Muscle layer of colon (tissue), 2 donors: ENCODE measurements at regions not wholly inside any gene's neighbourhood (a gene's known extent, or its start where the extent isn't known, plus 50 kb on each side); places are given as distances from the start of the nearest gene placed in this dataset.

Experiments
- H3K27ac ChIP-seq: one replicate; pipeline ENCODE4 v1.7.0; 2013; ENCODE audit warnings: low read depth, mild to moderate bottlenecking, low read length, moderate library complexity
- H3K27me3 ChIP-seq, 2 donors: one replicate each; pipeline ENCODE4 v1.7.0; 2013; ENCODE audit warnings: low read length in 2 of 2, mild to moderate bottlenecking in 2 of 2; ENCODE audit not compliant: insufficient read depth in 2 of 2, control insufficient read depth in 1 of 2
- H3K36me3 ChIP-seq: one replicate; pipeline ENCODE4 v1.7.0; 2013; ENCODE audit warnings: mild to moderate bottlenecking, low read length; ENCODE audit not compliant: insufficient read depth
- H3K4me1 ChIP-seq: one replicate; pipeline ENCODE4 v1.7.0; 2013; ENCODE audit warnings: mild to moderate bottlenecking, low read length; ENCODE audit not compliant: insufficient read depth
- H3K4me3 ChIP-seq, 2 donors: one replicate each; pipeline ENCODE4 v1.7.0; 2013; ENCODE audit warnings: low read length in 2 of 2, low read depth in 1 of 2, mild to moderate bottlenecking in 1 of 2, moderate library complexity in 1 of 2
- H3K9ac ChIP-seq: one replicate; pipeline ENCODE4 v1.7.0; 2013; ENCODE audit warnings: low read length
- H3K9me3 ChIP-seq: one replicate; pipeline ENCODE4 v1.7.0; 2013; ENCODE audit warnings: mild to moderate bottlenecking, low read length
- donor health status: abdominal sarcoma.
- donor health status: Adenocarcinoma of cecum.

DNA sequence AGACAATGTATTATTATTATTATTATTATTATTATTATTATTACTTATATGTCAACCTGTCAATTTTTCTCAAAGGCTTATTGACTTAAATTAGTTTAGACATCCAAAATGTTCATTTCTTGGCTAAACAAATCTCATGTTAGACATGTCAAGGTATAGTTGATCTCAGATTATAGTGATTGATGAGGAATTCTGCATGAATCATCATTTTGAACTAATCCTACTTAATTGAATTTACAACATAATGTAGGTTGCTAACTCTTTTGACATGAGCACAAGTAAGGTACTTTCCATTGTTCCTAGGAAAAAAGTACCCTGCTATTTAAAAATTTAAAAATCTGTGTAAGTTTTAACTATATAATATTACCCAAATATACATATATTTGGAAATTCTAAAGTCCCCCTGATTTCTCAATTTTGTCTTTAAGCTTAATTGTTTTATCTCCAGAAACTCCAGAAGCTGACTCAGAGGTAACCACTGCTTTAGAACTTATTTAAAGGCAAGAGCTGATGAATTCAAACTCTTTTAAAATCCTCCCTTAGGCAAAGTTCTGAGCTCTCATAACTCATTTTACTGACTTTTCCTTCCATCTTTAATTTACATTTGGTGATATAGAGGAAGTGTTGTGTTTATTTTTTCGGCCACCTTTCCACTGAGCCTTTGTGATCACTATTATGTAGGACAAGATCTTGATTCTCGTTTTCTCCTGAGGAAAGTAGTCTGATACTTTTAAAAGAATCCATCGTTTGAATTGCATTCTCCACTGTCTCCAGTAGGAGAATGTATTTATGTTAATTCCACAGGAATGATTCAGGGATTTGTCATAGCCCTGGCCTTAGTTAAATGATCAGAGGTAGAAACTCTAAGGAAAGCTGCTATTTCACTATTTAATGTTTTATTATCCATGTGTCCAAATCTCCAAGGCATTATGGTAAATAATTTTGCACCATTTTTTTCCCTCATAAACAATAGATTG is 1304.5 kb downstream of the AACS start:
- Histone ChIP-seq H3K9me3 (no peaks in the 10 kb centered on the region), H3K36me3 (no peaks in the 10 kb centered on the region), H3K27me3 (no peaks in the 10 kb centered on the region), H3K9ac (no peak overlapping the region), H3K4me1 (no peaks in the 10 kb centered on the region), H3K27ac (no peak overlapping the region), H3K4me3 (no peak overlapping the region)

DNA sequence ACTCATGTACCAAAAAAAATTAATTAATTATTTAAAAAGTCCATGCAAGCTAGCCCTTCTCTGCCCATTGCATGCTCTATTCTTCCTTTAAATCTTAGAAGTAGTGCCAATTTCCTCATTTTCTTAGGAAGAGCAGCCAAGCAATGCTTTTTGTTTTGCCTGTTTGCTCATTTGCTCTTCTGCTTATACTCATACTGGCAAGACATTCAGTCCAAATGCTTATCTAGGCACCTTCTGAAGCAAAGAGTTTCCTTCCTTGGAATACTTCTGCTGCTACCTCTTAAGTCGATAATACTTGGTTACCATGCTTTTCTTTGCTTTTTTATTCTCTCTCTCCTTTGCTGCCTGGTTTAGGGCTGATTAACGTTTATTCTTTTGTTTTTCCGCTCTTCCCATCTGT is 1318.3 kb downstream of the AACS start:
- H3K9me3 ChIP-seq = no peaks in the 10 kb centered on the region
- no peaks in the 10 kb centered on the region for H3K36me3 ChIP-seq
- no peak overlapping the region for H3K9ac ChIP-seq
- no peak overlapping the region for H3K27ac ChIP-seq
- no peaks in the 10 kb centered on the region for H3K27me3 ChIP-seq
- H3K4me3 ChIP-seq = no peak overlapping the region
- H3K4me1 ChIP-seq = no peaks in the 10 kb centered on the region

DNA sequence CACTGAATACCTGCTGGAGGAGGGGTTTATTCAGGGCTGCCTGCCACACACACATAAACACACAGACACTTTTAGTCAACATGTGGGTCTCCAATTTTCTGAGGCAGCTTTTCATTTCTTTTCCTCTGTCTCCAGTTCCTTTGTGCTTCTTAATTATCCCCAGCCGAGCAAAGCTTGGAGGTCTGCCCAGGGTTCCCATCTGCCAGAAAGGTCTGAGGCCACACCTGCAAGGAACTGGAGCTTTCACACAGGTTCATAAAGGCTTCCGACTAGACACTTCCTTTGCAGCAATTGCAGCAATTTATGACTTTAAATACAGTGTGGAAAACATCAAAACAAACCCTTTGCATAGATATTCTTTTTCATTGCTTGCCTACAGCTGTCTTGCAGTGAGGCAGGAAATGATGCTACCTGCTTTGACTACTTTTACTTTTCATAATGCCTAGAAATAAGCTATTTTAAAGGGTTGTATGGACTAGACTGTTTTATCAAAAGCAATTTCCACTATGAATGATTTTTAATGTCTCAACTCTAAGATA is 1318.9 kb downstream of the AACS start:
- Histone ChIP-seq H3K27ac (no peak overlapping the region), H3K27me3 (no peaks in the 10 kb centered on the region), H3K36me3 (no peaks in the 10 kb centered on the region), H3K9ac (no peak overlapping the region), H3K9me3 (no peaks in the 10 kb centered on the region), H3K4me3 (no peak overlapping the region), H3K4me1 (no peaks in the 10 kb centered on the region)

DNA sequence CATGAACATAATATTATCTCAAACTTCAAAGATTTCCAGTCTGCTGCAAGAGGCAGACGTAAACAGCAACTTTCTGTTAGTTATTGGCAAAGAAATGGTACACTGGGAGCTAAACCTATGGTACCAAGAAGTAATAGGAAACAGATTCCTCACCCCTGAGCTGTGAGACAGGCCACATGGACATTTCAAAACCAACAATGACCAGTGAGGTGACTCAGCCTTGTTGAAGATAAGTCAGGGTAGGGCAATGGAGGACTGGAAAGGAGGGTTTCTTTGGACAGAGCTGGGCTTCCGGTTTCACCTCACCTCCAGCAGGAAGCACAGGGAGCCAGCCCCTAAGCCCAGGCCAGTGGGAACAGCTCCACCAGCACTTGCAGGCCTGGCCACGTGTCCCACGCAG is 1320.5 kb downstream of the AACS start:
- no peak overlapping the region for H3K27ac ChIP-seq
- no peaks in the 10 kb centered on the region for H3K27me3 ChIP-seq
- H3K4me1 ChIP-seq = no peaks in the 10 kb centered on the region
- H3K36me3 ChIP-seq = no peaks in the 10 kb centered on the region
- H3K4me3 ChIP-seq = no peak overlapping the region
- H3K9me3 ChIP-seq = no peaks in the 10 kb centered on the region
- no peak overlapping the region for H3K9ac ChIP-seq

DNA sequence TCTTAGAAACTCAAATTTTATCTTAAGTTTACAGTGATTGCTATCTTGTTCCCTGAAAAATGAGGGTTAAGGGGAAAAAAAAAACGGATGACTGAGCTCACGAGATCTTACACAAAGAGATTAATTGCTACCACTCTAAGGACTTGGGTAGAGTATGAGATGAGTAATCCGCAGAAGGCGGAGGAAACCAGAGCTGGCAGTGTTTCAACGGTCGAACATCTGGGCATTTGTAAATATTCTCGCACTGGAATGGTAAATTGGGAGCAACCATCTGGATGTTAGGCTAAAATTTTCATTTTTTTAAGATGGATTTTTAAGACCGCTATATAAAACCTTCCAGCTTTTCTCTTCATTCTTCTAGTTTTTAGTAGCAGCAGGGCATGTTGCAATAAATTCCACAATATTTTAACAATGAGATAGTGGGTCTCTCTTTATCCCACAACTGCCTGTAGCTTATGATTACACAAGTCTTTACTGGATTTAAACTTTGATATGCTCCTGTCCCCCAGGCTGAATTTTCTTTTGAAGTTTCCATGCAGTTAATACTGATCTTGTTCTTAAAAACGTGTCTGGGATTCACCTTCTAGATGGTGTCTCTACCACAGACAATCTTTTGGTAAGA is 1324.1 kb downstream of the AACS start:
- H3K9ac ChIP-seq = no peak overlapping the region
- no peaks in the 10 kb centered on the region for H3K27me3 ChIP-seq
- H3K4me1 ChIP-seq = no peaks in the 10 kb centered on the region
- H3K4me3 ChIP-seq = no peak overlapping the region
- no peaks in the 10 kb centered on the region for H3K9me3 ChIP-seq
- no peak overlapping the region for H3K27ac ChIP-seq
- no peaks in the 10 kb centered on the region for H3K36me3 ChIP-seq

DNA sequence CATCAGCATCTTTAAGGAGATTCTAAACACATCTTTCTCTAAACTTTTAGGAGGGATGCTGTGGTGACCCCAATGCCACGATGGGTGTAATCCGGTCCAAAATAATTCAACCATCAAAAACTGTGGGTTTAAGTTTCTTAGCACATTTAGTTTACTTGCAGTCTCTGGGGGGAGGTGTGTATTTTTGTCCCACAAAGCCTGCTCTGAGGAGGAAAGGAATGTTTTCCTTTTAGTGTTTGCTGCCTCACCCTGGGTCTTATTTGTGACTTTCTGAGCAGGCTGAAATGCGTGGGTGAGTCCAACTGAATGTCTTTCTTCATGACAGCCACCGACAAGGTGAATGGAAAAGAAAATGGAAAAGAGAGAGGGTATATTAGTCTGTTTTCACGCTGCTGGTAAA is 1324.7 kb downstream of the AACS start:
- Histone ChIP-seq H3K4me3 (no peak overlapping the region), H3K27ac (no peak overlapping the region), H3K9me3 (no peaks in the 10 kb centered on the region), H3K4me1 (no peaks in the 10 kb centered on the region), H3K27me3 (no peaks in the 10 kb centered on the region), H3K9ac (no peak overlapping the region), H3K36me3 (no peaks in the 10 kb centered on the region)

DNA sequence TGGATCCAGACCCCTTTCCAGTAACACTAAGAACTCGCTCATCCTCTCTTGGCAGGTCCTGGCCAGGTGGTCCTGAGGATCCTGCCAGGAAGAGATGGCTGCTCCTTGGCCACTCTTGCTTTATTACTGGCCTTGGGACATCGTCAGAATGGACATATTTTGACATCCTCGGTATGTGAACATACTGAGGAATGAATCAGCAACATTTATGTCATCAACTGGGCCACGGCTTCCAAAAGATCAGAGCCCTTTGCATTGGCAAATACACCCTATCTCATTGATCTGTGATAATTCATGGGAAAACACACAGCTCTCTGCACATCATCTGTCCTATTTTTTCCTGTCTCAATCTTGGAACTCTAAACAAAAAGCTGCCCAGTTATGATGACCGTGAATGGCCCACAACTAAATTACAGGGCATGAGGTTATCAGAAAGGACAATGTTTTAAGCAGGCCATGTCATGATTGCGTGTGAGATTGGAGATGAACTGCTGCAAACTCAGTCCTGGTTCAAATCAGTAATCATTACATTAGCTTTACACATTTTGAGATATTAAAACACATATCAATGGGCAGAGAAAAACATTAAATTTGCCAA is 1325.8 kb downstream of the AACS start:
- Histone ChIP-seq H3K27ac (no peak overlapping the region), H3K36me3 (no peaks in the 10 kb centered on the region), H3K27me3 (no peaks in the 10 kb centered on the region), H3K4me3 (no peak overlapping the region), H3K9me3 (no peaks in the 10 kb centered on the region), H3K4me1 (no peaks in the 10 kb centered on the region), H3K9ac (no peak overlapping the region)

DNA sequence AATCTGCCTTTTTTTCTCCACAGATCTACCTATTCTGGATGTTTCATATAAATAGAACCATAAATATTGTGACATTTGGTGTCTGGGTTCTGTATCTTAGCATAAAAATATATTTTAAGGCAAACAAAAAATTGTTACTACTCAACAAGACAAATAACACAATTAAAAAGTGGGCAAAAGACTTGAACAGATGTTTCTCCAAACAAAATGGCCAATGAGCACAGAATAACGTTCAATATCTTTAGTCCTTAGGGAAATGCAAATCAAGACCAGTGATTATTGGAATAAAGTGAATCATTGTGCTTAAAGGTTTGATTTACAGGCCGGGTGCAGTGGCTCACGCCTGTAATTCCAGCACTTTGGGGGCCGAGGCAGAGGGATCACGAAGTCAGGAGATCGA is 1331.3 kb downstream of the AACS start:
- Histone ChIP-seq H3K36me3 (no peaks in the 10 kb centered on the region), H3K9ac (no peak overlapping the region), H3K4me1 (no peaks in the 10 kb centered on the region), H3K4me3 (no peak overlapping the region), H3K27me3 (no peaks in the 10 kb centered on the region), H3K9me3 (peaks cover 4% of the 10 kb centered on the region), H3K27ac (no peak overlapping the region)

DNA sequence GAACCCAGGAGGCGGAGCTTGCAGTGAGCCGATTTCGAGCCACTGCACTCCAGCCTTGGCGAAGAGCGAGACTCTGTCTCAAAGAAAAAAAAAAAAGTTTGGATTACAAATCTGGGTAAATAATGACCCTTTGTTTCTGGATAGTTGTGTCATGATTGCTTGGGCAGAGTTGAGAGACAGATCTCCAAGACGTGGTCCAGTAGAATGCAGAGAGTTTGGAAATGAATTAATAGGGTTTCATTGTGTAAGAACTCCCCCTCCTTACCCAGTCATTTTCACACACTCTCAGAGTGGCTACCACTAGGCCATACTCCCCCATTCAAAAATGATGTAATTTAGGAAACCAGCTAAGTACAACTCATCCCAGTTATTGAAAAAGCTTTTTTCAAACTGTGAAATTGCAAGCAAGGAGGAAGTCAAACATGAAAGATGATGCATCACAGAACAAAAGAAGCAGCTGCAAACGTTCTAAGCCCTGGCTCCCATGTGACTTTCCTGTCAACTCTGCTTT is 1331.9 kb downstream of the AACS start:
- no peak overlapping the region for H3K27ac ChIP-seq
- no peak overlapping the region for H3K4me3 ChIP-seq
- H3K36me3 ChIP-seq = no peaks in the 10 kb centered on the region
- no peaks in the 10 kb centered on the region for H3K4me1 ChIP-seq
- H3K9me3 ChIP-seq = peaks cover 4% of the 10 kb centered on the region
- no peaks in the 10 kb centered on the region for H3K27me3 ChIP-seq
- H3K9ac ChIP-seq = no peak overlapping the region

DNA sequence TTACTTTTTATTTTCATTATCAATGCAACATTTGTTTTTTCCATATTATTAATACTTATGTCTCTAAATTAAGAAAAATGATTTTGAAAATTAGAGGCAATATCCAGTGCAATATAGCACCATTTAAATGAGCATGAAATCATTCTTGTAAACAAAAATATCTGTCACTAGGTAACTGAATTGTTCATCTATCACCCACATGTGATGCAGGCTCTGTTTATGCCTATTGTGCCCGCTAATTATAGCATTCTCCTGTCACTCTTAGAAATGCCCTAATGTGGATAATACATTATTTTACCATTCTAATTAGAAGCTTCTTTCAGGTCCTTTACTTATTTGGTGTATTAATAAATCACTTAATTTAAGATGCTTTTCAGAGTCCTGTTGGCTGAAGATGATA is 1332.4 kb downstream of the AACS start:
- Histone ChIP-seq H3K27ac (no peak overlapping the region), H3K4me3 (no peak overlapping the region), H3K9ac (no peak overlapping the region), H3K9me3 (peaks cover 4% of the 10 kb centered on the region), H3K4me1 (no peaks in the 10 kb centered on the region), H3K36me3 (no peaks in the 10 kb centered on the region), H3K27me3 (no peaks in the 10 kb centered on the region)

DNA sequence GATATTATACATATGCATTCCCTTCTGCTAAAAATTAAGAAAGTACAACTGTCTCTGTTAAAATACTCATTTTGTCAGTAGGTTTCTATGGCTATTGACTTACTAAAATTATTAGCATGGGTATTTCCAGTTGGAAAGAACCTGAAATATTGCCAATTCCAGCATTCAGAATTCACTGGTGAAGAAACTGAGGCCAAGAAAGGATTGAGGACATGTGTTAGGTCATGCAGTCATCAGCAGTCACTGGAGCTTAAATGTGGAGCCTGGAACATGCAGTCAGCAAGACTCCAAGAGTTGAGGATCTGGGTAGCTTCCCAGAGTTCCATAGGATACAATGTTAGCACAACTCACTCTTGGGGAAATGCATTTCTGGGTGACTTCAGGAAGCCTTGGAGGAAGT is 1335.6 kb downstream of the AACS start:
- Histone ChIP-seq H3K9ac (no peak overlapping the region), H3K4me3 (no peak overlapping the region), H3K36me3 (no peaks in the 10 kb centered on the region), H3K9me3 (peaks cover 4% of the 10 kb centered on the region), H3K27me3 (no peaks in the 10 kb centered on the region), H3K4me1 (no peaks in the 10 kb centered on the region), H3K27ac (no peak overlapping the region)
